Kidney epithelial cell (primary cell): ENCODE measurements at regions not wholly inside any gene's neighbourhood (a gene's known extent, or its start where the extent isn't known, plus 50 kb on each side); places are given as distances from the start of the nearest gene placed in this dataset.

ENCODE experiments used
- DNase-seq: peaks from one replicate; pipeline ENCODE4 v3.0.0-alpha.2; 2010; ENCODE audit warnings: low read depth
- H3K27me3 ChIP-seq: 2 replicates; pipeline ENCODE4 v1.6.0; 2011; ENCODE audit warnings: low read length; ENCODE audit not compliant: control insufficient read depth, insufficient read depth
- H3K36me3 ChIP-seq: 2 replicates; pipeline ENCODE4 v1.5.1; 2011; ENCODE audit warnings: low read length; ENCODE audit not compliant: control insufficient read depth, insufficient read depth
- H3K4me3 ChIP-seq: 2 replicates; pipeline ENCODE4 v1.5.1; 2011; ENCODE audit warnings: low read depth, mild to moderate bottlenecking, control low read depth, low read length
- CTCF ChIP-seq: IDR thresholded peaks from 2 replicates; pipeline ENCODE4 v1.5.1; 2011; ENCODE audit warnings: mild to moderate bottlenecking, moderate library complexity, low read length, control low read depth, inconsistent platforms; ENCODE audit not compliant: insufficient read depth, poor library complexity, severe bottlenecking

GRCh38 chr5:5040712-5041111 lies 99.4 kb upstream of the ADAMTS16 start:
- no peaks in the 10 kb centered on the region for H3K27me3 ChIP-seq
- TF ChIP-seq CTCF = no peak
- H3K4me3 ChIP-seq = no peak overlapping the region
- no peak for DNase-seq
- no peaks in the 10 kb centered on the region for H3K36me3 ChIP-seq

DNA sequence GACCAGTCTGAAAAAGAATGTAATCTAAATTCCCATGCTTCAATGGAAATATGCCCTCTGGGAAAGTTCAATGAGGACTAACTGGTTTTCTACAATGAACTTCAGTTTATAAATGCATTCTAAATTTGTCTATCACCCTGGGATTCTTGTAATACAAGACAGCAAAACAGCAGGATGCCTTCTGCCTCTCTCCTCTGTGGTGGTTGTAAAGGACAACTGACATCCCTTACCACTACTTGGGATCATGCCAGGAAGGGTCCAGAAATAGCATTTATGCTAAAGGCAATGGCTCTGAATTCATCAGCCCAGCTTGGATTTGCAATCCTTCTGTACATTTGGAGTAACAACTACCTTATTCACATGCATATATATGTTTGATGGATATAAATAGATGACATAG lies 97.3 kb upstream of the ADAMTS16 start:
- H3K4me3 ChIP-seq = no peak overlapping the region
- H3K36me3 ChIP-seq = no peaks in the 10 kb centered on the region
- TF ChIP-seq CTCF = no peak
- no peak for DNase-seq
- H3K27me3 ChIP-seq = no peaks in the 10 kb centered on the region

GRCh38 chr5:5043346-5043745 lies 96.8 kb upstream of the ADAMTS16 start:
- no peak for TF ChIP-seq CTCF

GRCh38 chr5:5044247-5044840 lies 95.8 kb upstream of the ADAMTS16 start:
- no peak for DNase-seq
- Histone ChIP-seq H3K4me3 (no peak overlapping the region), H3K27me3 (no peaks in the 10 kb centered on the region), H3K36me3 (no peaks in the 10 kb centered on the region)
- TF ChIP-seq CTCF = no peak

More at GRCh38 chr5:5043346-5043745, 96.8 kb upstream of the ADAMTS16 start:
- no peak for DNase-seq
- Histone ChIP-seq H3K36me3 (no peaks in the 10 kb centered on the region), H3K4me3 (no peak overlapping the region), H3K27me3 (no peaks in the 10 kb centered on the region)

GRCh38 chr5:5046680-5047502 lies 93.2 kb upstream of the ADAMTS16 start:
- Histone ChIP-seq H3K36me3 (no peaks in the 10 kb centered on the region), H3K4me3 (no peak overlapping the region), H3K27me3 (no peaks in the 10 kb centered on the region)
- DNase-seq = no peak
- no peak for TF ChIP-seq CTCF

GRCh38 chr5:5050801-5051200 lies 89.3 kb upstream of the ADAMTS16 start:
- DNase-seq = peak; percentile 62
- Histone ChIP-seq H3K36me3 (no peaks in the 10 kb centered on the region), H3K4me3 (no peak overlapping the region), H3K27me3 (no peaks in the 10 kb centered on the region)
- TF ChIP-seq CTCF = no peak
